ENCODE measurements at regions not wholly inside any gene's neighbourhood (a gene's known extent, or its start where the extent isn't known, plus 50 kb on each side); places are given as distances from the start of the nearest gene placed in this dataset.
"Not testable (repeated sequence)": the region's sequence is repeated elsewhere in the genome, so short reads cannot be mapped to it uniquely, and the experiment has no call there.

DNA sequence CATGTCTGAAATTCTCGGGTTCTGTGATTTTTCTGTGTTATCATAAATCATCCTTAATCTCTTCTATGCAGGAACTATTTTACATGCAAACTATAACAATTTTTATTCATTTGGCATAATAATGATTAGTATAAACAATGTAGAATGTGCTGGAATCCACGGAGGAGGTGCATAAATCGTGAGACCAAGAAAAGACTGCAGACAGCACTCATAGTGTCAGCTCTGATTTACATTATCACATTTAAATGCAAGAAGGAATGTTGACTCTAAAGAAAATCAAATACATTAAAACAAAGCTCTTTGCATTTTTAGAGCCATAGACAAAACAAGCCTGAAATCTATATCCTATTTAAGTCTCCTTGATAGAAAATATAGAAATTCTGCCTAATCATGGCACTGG, 501.7 kb upstream of the STXBP6 start:
- DNase-seq (ENCODE audit: low read depth in 2 of 2) = no peak

DNA sequence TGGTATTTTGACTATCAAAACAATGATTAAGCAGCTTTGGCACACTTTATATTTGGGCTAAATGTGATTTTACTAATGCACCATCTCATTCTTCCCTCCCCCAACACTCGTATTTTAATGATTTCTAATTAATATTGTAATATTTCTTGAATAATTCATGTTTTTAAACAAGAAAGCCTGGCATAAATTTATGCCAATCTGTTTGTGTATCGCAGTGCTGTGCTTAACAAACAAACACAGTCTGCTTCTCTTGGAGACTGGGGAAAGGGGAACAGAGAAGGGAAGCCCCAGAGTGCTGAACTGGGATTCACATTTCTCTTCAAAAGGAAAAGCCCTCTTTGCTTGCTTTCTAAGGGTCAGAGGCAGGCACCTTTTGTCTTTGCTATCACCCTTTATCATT, 496.9 kb upstream of the STXBP6 start:
- no peak for DNase-seq (ENCODE audit: low read depth in 2 of 2)

DNA sequence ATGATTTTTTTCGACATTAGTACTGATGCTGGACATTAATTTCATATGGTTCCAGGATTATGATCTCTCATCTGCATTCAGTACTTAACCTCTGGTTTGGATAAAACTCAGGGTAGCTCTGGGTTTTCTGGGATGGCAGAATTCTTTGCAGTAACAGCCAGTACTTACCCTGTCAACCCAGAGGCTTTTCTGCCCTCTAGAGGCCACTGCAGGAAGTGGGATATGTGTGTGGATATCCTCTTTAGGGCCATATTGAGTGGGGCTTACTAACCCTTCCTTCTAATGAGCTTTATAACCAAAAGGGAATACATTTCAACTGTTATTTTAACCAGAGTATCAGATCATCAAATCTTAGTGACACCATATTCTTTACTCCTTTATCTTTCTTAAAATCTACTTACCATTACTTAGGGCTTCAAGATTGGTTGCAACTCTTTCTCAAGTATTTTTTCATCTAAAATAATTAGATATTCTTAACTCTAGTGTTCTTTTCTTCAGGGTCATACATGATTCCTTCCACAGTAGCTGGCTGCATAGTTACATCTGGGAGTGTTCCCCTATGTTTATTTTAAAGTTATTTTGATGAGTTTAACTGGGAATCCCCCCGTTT, 488.0 kb upstream of the STXBP6 start:
- no peak for DNase-seq (ENCODE audit: low read depth in 2 of 2)

DNA sequence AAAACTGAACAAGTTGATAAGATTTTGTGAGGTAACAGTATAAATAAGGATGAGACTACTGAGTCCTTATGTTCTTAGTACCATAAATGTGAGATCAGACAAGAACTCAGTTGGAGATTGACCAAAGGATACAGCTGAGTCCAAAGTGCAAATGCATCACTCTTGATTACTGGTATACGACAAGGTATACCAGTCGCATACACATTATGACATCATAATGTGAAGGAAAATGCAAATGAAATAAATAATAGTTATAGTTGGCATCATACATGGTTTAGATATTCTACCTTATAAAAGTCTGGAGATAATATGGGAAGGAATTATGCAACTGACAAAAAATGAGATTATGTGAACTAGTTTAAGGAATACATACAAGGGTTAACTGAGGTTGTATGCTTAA, 476.3 kb upstream of the STXBP6 start:
- DNase-seq (ENCODE audit: low read depth in 2 of 2) = no peak

DNA sequence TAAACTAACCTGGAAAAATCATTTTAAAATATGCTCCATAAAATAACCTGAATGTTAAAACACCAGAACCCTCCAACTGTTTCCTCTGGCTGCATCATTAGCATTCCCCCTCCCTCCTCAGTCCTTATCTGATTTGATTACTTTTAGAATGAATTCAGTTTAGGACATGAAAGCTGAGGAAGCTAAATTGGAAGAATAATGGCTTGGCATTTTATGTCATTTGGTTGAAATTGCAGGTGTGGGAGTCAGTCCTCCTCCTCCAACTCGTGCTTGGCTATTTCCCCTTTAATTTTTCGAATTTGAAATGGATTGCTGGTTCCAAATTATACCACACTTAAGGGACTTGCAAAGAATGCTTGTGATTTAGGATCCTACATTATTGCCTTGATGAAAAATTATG, 473.0 kb upstream of the STXBP6 start:
- no peak for DNase-seq (ENCODE audit: low read depth in 2 of 2)

DNA sequence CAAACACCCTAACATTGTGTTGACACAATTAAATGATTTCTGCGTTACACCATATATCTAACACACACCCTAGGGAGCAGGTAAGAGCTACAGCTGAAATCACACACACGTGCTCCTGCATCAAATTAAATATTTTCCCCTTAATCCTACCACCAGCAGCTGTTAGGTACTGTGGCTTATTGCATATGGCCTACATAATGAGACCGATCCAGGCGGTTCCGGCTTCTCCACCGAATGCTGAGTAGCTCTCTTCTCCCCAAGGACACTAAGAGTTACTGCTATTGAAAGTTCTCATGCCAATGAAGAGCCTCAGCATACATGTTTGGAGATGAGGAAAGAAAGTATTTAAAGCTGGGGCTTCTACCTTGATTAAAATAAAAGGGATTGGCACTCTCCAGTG, 472.2 kb upstream of the STXBP6 start:
- DNase-seq (ENCODE audit: low read depth in 2 of 2) = no peak

DNA sequence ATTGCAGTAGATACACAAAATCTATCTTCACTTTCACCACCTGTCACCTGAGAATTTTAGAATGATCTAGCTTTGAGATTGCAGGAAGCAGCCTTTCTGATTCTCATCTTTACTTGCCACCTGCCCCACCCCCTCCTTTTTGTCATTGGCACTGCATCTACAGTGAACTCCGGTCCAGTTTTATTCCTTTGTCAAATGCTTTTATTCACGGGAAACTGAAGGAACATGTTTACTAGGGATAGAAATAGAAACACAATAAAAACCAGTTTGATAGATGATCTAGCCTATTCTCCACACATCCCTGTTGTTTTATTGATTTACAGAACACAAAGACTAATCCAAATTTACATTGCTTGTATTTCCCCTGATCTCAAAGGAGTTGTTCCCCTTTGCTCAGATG, 471.7 kb upstream of the STXBP6 start:
- no peak for DNase-seq (ENCODE audit: low read depth in 2 of 2)

DNA sequence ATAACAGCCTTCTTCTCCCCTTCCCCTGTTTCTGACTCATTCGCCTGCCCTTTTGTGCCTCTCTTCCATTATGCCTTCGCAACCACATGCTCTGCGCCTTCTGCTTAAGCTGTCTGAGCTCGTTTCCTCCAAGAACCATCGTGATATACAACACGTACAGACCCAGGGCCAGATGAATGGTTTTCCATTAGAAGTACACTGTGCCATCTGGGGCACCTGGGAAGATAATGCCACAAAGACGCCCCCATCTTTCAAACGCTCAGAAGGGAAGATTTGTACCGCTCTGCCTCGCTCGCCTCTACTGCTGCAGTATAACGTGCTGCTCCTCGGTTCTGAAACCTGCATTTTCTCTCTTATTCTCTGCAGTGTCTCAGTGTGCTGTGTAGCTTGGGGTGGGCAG, 470.9 kb upstream of the STXBP6 start:
- no peak for DNase-seq (ENCODE audit: low read depth in 2 of 2)

DNA sequence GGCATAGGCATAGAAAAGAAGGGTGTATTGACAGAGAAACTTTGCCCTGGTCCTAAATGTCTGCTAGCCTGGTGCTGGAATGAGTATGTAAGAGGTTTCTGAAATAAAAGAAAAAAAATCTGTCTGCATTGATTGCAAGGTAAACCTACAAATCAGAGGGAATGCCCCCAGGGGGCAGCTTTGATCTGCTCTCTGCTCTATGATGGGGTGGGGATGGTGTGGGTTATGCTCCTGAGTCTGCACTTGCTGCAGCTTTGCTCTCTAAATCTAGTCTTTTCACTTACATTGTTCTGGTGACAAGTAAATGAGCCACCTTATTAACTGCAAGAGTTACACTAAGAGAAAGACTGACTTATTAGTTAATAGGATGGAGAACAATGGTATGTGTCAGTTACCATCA, 468.4 kb upstream of the STXBP6 start:
- no peak for DNase-seq (ENCODE audit: low read depth in 2 of 2)

DNA sequence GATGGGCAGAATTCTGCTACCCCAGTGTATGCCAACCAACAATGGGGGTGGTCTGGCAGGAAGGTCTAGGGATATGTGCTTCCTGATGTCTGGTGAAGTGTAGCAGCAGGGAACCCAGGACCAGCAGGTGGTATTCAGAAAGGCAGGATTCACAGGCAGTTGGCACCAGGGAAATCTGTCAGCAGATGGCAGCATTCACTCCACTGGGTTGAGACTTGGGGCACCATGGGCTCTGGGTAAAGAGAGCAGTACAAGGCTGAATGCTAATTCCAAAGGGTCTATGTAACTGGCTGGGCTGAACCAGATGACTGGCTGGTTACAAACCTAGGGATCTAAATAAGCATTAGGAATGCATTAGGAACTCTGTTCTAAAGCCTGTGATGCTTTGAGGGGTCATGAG, 466.9 kb upstream of the STXBP6 start:
- DNase-seq (ENCODE audit: low read depth in 2 of 2) = no peak

DNA sequence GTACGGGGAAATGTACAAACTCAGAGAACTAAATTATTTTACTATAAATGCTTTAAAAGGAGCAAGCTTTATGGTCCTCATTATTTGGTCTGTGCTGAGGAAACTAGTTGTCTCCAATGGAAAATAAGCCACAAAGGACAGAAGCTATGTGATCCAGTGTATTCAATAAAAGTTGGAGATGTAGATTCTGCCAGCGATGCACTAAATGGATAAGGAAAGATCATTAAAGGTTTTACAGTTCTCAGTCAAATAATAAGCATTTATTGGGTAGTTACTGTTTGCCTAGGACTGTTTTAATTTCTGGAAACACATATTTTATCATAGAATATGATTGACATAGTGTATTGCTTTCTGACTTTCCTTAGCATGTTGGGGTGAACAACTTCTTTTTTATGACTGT, 458.9 kb upstream of the STXBP6 start:
- DNase-seq (ENCODE audit: low read depth in 2 of 2) = no peak

DNA sequence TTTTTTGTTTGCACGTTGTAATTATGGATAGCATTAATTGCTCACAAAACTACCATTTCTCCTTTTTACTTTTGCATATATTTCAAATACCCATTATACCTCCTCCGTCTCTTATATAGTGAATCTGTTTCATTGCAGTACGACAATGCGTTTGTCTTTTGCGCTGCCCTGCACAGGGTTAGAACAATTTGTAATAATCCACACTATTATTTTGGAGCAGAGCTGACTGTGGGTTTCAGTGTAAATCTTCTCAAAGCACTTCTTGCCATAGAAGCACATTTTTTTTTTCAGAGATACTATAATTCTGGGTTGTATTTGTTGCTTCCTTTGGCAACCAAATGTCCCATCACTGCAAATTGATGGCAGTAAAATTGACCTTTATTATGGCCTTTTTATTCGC, 451.8 kb upstream of the STXBP6 start:
- no peak for DNase-seq (ENCODE audit: low read depth in 2 of 2)

DNA sequence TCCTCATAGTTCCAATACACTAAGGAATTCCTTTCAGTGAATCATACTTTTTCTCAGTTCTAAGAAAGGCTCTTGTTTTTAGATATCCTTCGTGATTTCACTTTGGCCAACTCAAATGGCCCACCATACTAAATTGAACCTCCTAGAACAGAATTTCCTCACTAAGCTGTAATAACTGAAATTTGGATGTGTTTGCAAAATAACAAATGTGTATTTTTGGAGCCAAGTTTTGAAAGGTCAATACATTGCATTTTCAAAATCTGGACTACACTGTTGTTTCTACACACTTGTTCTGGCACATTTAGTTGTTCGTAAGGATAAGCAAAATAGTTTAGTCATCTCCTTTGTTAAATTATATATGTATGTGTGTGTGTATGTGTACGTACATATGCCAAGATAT, 439.0 kb upstream of the STXBP6 start:
- no peak for DNase-seq (ENCODE audit: low read depth in 2 of 2)

DNA sequence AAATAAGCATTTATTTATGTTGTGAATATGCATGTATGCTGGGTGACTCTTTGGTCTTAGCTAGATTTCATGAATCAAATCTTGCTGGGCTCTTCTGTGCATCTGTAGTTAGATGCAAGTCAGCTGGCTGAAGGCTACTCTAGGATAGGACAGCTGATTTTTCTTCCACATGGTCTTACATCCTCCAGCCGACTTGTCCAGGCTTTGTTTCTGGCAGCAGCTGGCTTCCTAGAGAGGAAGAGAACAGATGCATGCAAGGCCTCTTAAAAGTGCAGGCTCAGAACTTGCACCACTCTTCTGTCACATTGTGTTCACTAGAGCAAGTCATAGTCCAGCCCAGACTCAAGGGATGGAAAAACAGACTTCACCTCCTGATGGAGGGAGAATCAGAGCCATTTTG, 435.4 kb upstream of the STXBP6 start:
- no peak for DNase-seq (ENCODE audit: low read depth in 2 of 2)

DNA sequence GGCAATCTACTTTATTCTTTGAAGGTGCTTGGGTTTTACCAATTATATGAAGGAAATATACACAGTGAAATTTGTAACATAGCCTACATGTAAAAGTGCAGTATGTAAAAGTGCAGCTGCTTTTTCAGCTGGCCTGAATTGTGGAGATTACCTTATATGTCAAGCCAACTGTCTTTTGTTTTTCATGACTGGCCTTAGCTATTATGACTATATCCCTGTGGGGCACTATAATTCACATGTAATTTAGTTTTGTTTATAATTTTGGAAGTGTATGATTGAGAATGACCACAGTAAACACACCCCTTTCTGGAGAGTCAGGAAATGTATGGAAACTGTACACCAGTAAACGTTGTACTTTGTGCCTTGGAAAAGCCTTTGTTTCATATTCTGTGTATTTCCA, 435.0 kb upstream of the STXBP6 start:
- DNase-seq (ENCODE audit: low read depth in 2 of 2) = no peak

DNA sequence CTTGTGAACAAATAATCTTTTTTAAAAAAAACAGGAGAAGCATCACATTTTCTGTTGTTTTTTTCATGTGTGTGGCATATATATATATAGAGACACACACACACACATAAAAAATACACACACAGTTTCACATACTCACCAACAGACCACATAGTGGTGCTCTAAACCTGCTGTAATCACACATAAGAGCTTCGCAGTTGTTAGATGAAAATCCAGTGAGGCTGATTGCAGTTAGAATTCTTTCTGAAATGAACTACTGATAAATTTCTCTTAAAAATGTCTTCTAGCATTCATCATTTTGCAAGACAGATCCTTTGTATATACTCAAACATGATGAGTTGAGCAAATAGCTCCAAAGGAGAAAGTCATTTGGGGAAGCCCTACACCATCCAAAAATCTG, 434.3 kb upstream of the STXBP6 start:
- no peak for DNase-seq (ENCODE audit: low read depth in 2 of 2)

DNA sequence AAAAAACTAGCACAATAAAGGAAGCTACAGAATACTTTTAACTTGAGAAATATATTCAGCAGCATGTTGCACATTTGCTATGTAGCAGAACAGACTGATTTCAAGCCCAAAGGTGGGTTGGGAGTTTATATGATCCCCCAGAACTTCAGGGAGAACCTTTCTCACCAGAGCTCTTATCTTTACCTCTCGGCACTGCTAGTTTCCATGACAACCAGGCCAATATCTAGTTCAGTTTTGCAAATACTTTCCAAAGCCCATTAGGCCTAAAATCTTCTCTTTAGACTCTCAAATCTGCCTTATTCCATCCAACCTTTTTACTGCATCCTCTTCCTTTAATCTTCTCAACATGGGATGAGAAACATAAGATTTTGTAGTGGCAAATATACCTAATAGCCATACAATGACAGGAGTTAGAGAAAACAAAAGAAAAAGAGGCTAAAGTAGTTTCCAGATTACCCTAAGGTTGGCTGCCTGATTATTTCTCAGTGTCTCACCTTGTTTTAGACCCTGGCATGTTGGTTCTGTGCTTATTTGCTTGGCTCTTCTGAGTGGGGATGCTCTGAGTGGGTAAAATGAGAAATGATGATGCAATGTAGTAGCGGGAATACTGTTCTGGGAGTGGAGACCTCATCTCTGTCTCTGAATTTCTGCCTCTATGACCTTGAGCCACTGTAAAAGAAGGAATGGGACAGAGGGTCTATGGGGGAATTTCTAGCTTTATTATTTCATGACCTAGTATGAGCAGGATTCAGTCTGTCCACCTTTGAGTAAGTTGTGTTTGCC, 427.6 kb upstream of the STXBP6 start:
- no peak for DNase-seq (ENCODE audit: low read depth in 2 of 2)

DNA sequence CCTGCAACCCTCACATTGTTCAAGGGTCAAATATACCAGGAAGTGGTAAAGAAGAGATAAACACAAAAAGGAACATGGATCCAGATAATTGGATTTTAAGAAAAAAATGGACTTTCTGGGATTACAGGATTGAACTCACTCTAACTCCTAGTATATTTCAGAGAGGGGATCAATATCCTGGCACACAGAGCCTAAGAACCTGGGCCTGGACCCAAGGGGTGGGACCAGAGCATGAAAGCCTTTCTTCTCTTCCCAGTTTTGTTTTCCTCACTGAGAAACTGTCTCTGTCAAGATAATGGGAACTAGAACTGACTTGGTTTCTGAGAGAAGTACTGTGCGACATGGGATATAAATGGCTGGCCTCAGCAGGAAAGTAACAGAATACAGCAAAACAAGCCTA, 422.8 kb upstream of the STXBP6 start:
- DNase-seq (ENCODE audit: low read depth in 2 of 2) = no peak

DNA sequence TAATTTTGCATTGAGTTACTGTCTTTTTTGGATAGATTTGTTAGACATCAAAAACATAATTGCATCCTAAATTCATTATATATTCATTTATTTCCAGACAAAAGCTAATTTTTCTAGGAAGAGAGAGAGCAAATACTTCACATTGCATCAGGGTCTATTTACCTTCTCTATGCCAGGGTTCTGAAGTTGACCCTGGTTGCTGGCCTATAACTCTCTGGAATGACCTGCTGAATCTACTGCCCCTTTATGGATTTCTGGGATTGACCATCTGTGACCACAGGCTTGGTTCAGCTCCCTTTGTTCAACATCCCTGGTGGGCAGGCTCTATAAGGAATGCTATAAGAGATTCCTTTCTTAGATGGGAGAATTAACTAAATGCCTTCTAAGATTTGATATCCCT, 414.8 kb upstream of the STXBP6 start:
- no peak for DNase-seq (ENCODE audit: low read depth in 2 of 2)

DNA sequence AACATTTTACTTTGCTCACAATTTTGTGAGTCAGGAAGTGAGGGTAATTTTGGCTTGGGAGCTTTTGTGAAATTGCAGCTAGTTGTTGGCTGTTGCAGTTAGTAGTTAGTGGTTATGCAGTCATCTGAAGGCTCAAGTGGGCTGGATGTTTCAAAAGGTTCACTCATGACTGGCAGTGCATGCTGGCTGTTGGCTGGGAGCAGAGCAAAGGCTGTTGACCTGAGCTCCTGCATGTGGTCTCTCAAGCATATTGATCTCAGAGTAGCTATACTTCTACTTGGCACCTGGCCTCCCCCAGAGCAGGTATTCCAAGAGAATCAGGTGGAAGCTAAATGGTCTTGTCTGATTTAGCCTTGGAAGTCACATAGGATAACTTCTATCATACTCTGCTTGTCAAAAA, 414.1 kb upstream of the STXBP6 start:
- no peak for DNase-seq (ENCODE audit: low read depth in 2 of 2)

DNA sequence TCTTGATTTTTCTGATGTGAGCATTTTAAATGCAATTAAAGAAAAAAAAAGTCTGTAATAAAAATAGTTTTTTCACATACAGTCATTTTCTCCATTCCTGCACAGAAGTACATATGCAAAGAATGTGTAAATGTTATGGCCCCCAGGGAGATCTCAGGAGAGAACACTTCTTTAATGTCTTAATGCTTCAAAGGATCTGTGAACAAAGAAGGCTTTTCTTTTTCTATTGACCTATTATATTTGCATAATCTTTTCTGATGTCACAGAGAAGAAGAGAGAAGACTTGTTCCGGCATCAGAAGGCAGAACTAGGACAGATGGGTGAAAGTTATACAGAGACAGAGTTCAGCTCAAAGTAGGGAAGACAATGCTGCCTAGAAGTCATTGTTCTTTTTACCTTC, 413.5 kb upstream of the STXBP6 start:
- DNase-seq (ENCODE audit: low read depth in 2 of 2) = no peak

DNA sequence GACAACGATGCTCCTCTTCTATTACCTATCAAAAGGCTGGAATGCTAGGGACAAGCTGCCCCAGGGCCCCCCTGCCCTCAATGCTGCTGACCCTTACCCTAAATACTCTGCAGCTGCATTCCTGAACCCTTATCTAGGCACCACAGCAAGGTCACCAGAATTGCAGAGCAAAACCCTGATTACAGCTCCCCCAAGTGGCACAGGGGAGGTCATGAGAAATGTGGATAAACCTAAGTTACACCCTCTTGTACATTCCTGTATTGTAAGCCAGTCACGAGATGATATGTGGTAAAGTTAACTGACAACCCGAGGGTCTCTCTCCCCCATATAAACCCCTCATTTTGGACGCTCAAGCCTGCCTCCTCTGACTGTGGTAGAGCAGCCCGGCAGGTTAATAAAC, 411.8 kb upstream of the STXBP6 start:
- DNase-seq (ENCODE audit: low read depth in 2 of 2) = no peak

DNA sequence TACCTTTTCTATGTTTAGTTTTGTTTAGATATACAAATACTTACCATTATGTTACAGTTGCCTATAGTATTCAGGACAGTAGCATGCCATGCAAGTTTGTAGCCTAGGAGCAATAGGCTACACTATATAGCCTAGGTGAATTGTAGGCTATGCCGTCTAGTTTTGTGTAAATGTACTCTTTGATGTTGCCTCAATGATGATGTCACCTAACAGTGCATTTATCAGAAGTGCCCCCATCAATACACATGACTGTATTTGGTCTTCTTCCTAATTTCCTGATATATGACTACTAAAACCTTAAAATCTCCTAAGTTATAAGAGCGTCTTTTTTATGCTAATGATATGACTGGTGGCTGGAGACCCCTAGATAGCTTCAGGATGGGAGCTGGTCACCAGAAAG, 394.4 kb upstream of the STXBP6 start:
- DNase-seq (ENCODE audit: low read depth in 2 of 2) = no peak

DNA sequence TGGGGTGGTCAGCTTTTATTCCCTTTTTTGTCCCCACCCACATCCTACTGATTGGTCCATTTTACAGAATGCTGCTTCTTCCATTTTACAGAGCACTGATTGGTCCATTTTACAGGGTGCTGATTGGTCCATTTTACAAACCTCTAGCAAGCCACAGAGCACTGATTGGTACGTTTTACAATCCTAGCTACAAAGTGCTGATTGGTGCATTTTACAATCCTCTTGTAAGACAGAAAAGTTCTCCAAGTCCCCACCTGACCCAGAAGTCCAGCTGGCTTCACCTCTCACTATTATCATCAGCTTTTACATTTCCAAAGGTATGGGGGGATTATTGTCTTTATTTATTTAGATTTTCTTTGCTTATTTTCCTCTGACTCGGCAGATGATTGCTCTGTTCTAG, 390.4 kb upstream of the STXBP6 start:
- not testable (repeated sequence) for DNase-seq (ENCODE audit: low read depth in 2 of 2)
